NB4 (cell line): ENCODE measurements at regions not wholly inside any gene's neighbourhood (a gene's known extent, or its start where the extent isn't known, plus 50 kb on each side); places are given as distances from the start of the nearest gene placed in this dataset.

ENCODE experiments used
- CTCF ChIP-seq: IDR thresholded peaks from one replicate; pipeline ENCODE4 v1.5.1; 2012; ENCODE audit warnings: low read depth, low read length
- POLR2A ChIP-seq: IDR thresholded peaks from 2 replicates; pipeline ENCODE4 v1.6.1; 2011; ENCODE audit warnings: mild to moderate bottlenecking; ENCODE audit not compliant: insufficient read length; ENCODE audit errors: extremely low read depth

GRCh38 chr2:96436961-96437360, 68.2 kb downstream of the NEURL3 start:
- TF ChIP-seq CTCF (no peak), POLR2A (no peak)
